GM18873 (cell line): ENCODE measurements at regions not wholly inside any gene's neighbourhood (a gene's known extent, or its start where the extent isn't known, plus 50 kb on each side); places are given as distances from the start of the nearest gene placed in this dataset.

Experiments used
- ATAC-seq: cut with Tn5 transposase; IDR thresholded peaks from one replicate; pipeline ENCODE4 v1.9.1; 2021; ENCODE audit warnings: mild to moderate bottlenecking, moderate library complexity, moderate number of reproducible peaks; ENCODE audit not compliant: unreplicated experiment, low FRiP score

- ATAC-seq, result no peak
Measured at GRCh38 chr2:83595121-83595690, 863.9 kb downstream of the SUCLG1 start.

- ATAC-seq, result no peak
Measured at GRCh38 chr2:83594241-83595120, 864.6 kb downstream of the SUCLG1 start.

GRCh38 chr2:83587309-83587708 is 871.8 kb downstream of the SUCLG1 start:
- ATAC-seq, result no peak

DNA sequence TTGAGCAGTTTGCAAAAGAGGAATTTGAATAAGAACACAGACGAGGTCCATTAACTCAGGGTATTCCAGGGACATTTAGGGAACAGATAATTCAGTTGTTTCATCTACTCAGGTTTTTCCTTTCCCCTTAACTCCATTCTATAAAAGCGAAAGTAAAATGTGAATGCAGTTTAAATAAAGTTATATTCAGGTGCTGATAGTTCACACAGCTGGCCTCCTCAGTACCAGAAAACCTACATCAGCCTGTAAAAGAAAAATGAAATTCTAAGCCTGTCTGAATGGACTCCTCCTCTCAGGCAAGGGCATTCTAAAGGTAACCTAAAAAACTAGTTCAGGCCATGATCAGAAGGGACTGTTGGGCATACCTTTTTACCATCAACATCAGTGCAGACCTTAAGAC is 873.8 kb downstream of the SUCLG1 start:
- no peak for ATAC-seq

GRCh38 chr2:83584672-83585071 is 874.4 kb downstream of the SUCLG1 start:
- ATAC-seq, result no peak

DNA sequence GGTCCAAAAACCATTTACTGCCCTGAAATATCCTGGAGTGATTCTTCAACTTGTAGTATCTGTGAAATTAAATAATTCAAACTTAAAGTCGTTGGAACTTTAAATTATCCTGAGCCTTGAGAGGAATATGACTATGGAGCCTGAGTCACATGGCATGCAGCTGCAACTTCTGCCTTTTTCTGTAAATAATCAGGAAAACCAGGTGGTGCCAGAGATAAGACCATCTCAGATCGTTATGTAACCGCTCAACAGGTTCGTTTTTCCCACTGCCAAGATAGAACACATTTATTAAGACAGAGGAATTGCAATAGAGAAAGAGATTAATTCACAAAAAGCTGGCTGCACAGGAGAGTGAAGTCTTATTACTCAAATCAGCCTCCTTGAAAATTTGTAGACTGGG is 876.5 kb downstream of the SUCLG1 start:
- ATAC-seq, result no peak

DNA sequence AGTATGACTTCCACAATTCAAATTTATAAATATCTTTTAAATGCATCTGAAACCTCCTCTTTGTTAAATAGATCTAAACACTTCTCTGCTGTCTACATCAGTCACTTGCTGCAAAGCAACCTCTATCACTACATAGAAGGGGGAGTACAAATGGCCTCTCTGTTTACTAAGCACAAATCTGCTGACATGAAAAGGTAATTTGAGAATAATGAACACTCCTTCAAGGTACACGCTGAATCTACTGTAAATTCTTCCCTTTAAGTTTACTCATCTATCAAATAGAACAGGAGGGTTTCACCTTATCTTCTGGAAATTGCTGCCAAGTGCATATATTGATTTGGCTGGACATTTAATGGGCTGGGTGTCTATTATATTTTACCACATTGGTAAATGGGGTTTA is 879.6 kb downstream of the SUCLG1 start:
- no peak for ATAC-seq

DNA sequence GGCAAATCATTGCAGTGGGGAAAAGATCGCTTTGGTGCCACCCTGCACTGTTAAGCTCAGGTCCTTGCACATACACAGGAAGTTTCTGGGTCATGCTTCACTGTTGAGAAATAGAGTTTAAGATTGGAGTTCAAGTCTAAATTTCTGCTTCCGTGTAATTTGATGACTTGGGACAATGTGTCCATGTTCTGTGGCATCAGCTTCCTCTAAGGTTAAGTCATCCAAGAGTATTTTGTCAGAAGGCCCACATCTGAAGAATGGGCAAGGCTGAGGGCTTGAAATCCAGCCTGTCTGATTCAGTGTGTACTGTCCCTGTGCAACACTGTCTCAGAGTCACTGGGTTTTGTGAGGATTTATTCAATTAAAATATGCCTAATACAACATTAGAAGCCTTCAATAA is 880.7 kb downstream of the SUCLG1 start:
- ATAC-seq, result no peak

- ATAC-seq, result no peak
Measured at GRCh38 chr2:83574614-83575013, 884.5 kb downstream of the SUCLG1 start.

DNA sequence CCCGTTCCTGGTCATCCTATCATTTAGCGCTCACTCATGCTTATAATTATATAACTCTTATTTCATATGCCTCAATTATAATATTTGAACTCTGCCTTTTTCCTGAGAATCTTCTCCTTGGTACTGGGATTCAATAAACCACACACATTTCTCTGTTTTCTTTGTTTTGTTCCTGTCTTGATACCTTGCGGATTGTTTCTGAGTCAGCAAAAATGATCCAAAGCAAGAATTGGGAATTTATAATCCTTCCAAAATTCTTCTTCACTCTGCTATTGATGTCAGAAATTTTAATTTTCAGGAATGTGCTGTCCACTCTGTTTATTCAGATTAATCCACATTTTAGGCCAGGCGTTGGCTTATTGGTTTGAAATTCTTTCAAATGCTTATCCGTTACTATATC is 886.0 kb downstream of the SUCLG1 start:
- ATAC-seq, result no peak

DNA sequence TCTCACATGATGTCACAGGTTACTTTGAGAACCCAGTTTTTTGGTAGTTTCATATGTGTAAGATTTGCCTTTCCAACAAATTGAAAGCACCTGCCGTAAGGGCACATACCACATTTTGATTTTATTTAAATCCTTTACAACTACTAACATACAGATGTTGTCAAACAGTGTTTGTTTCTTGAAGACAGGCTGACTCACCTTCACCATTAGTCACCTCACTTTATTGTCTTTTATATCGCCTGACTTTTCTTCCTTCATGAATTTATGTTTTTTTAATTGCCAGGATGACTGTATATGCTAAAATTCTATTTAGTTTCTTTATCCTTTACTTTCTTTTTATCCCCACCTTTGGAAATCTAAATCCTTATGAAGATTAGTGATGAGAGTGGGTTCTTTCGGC is 886.7 kb downstream of the SUCLG1 start:
- no peak for ATAC-seq

DNA sequence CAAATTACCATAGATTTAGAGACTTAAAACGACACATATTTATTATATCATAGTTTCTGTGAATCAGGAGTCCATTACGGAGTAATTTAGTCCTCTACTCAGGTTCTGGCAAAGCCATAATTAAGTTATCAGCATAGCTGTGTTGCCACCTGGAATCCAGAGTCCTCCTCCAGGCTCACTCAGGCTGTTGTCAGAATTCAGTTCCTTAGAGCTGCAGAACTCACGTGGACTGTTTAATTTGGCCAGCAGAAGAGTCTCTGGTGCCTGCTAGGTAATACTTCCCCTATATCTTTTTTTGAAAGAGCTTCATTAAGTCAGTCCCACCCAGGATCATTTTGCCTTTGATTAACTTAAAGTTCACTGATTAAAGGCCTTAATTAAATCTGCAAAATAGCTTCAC is 891.5 kb downstream of the SUCLG1 start:
- ATAC-seq, result no peak

GRCh38 chr2:83565626-83566025 is 893.5 kb downstream of the SUCLG1 start:
- no peak for ATAC-seq

DNA sequence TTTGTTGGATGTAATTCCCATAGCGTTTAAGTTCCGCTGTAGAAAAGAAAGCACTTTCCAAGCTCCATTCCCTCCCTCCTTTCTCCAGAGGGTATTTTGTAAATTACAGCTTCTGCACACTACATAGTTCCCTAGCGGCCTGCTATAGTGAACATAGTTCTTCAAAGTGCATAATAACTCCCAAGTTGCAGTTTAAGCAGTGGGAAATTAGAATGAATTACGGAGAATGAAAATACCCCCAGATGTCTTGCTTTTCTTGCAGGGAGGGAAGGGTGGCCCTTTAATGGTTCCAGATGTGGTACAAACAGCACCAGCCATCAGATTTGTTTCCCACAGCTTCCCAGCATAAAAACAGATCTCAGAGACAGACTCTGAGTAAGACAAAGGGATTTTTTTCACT is 893.9 kb downstream of the SUCLG1 start:
- no peak for ATAC-seq

- no peak for ATAC-seq
Measured at GRCh38 chr2:83561592-83561991, 897.5 kb downstream of the SUCLG1 start.

DNA sequence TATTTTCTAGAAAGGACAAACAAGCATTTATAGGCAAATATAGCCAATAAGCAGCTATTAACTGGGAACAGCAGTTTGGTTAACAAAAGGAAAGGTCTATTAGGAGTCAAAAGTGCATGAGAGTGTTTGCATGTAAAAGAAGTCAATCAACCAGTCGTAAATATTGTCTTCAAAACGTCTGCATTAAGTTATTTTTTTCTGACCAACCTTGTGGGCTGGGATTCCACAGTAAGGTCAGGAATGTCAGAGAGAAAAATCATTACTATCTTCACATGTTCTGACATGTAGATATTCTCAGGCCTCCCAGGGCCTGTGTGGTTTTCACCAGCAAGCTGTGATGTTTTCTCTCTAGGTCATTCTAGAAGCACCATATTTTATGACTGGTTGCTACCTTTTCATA is 922.5 kb downstream of the SUCLG1 start:
- ATAC-seq, result no peak

DNA sequence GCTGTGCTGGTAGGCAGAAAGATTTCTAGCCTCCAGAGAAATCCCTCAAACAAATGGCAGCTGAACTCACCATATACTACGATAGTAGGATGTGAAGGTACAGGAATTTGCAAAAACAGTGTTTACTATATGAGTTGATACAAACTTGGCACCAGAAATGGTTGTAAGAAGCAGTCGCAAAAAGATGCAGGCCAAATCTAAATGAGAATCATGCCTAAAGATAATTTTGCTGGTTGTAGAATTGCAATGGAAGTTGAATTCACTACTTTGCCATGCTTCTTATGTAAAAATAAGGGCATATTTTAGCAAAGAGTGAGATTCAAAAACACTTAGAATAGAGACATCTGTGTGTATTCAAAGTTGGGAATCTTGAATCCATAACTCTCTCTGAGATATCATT is 924.7 kb downstream of the SUCLG1 start:
- ATAC-seq, result no peak

GRCh38 chr2:83531206-83531826 is 927.8 kb downstream of the SUCLG1 start:
- no peak for ATAC-seq

DNA sequence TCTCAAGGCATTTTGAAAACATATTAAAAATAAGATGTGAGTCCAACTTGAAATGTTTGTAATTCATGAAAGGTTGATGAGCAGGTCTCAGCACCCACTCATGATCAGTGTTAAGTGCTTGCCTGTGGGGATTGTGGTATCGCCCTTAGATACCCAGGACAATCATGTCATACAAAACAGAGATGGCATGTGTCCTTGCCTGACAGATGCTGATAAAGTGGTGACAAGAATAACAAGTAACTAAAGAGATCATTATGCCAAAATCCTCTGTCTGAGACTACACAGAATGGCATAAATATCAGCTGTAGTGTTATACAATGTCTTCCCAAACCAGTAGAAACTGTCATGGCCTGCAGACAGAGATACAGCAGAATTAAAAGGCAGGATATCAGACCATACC is 930.3 kb downstream of the SUCLG1 start:
- no peak for ATAC-seq

DNA sequence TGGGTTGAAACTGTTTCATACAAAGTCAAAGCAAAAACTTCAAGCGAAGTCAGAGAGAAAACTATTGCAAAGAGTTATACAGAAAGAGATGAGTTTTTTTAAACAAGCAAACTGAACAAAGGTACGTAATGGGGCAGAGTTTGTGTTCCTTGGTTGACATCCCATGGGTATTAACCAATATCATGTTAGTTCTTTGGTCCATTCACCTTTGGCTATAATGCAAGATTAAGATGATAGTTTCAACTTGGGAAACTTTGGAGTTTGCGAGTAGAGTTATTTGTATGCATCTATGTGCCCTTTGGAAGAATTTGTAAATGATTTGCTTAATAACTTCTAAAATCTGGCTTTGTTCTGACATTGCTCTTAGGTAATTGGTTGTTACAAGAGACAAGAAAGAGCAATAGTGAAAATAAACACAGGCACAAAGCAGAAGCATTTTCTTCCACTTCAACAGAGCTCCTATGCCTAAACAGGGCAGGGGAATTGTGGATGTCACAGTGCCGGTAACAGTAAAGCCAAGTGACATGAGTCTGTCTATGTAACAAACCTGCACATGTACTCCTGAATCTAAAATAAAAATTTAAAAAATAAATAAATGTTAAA is 936.1 kb downstream of the SUCLG1 start:
- ATAC-seq, result no peak

- ATAC-seq, result no peak
Measured at GRCh38 chr2:83517727-83518368, 941.2 kb downstream of the SUCLG1 start.
